GM19099 (cell line): ENCODE measurements at regions not wholly inside any gene's neighbourhood (a gene's known extent, or its start where the extent isn't known, plus 50 kb on each side); places are given as distances from the start of the nearest gene placed in this dataset.

Experiments
- POLR2A ChIP-seq: IDR thresholded peaks from 3 replicates; pipeline ENCODE4 v1.6.1; 2011; ENCODE audit warnings: low read depth; ENCODE audit not compliant: insufficient read length; ENCODE audit errors: extremely low read depth

GRCh38 chr15:39298271-39298962 lies 282.5 kb upstream of the THBS1 start:
- TF ChIP-seq POLR2A = no peak

- TF ChIP-seq POLR2A = no peak
These were observed 281.2 kb upstream of the THBS1 start for GRCh38 chr15:39299486-39300267.

GRCh38 chr15:39300451-39301153 lies 280.3 kb upstream of the THBS1 start:
- TF ChIP-seq POLR2A = no peak

- TF ChIP-seq POLR2A = no peak
These were observed 279.3 kb upstream of the THBS1 start for GRCh38 chr15:39301589-39301999.

- no peak for TF ChIP-seq POLR2A
These were observed 277.9 kb upstream of the THBS1 start for GRCh38 chr15:39302936-39303335.

GRCh38 chr15:39304201-39304841 lies 276.6 kb upstream of the THBS1 start:
- TF ChIP-seq POLR2A = no peak

GRCh38 chr15:39304931-39305728 lies 275.7 kb upstream of the THBS1 start:
- no peak for TF ChIP-seq POLR2A

GRCh38 chr15:39310633-39311032 lies 270.2 kb upstream of the THBS1 start:
- no peak for TF ChIP-seq POLR2A

- no peak for TF ChIP-seq POLR2A
These were observed 267.9 kb upstream of the THBS1 start for GRCh38 chr15:39312984-39313383.

- TF ChIP-seq POLR2A = no peak
These were observed 267.4 kb upstream of the THBS1 start for GRCh38 chr15:39313467-39313866.

GRCh38 chr15:39313881-39314280 lies 267.0 kb upstream of the THBS1 start:
- no peak for TF ChIP-seq POLR2A

GRCh38 chr15:39315206-39315850 lies 265.6 kb upstream of the THBS1 start:
- no peak for TF ChIP-seq POLR2A

GRCh38 chr15:39317225-39317624 lies 263.7 kb upstream of the THBS1 start:
- TF ChIP-seq POLR2A = no peak

GRCh38 chr15:39318231-39318630 lies 262.6 kb upstream of the THBS1 start:
- no peak for TF ChIP-seq POLR2A
